ACHN (cell line): ENCODE measurements at regions not wholly inside any gene's neighbourhood (a gene's known extent, or its start where the extent isn't known, plus 50 kb on each side); places are given as distances from the start of the nearest gene placed in this dataset.

Experiments used
- DNase-seq: peaks from one replicate; pipeline ENCODE4 v3.0.0-alpha.2; 2015
- in situ Hi-C: cut with HindIII; loops from 2 replicates; pipeline ENCODE4 v1.10.0; 2017; ENCODE audit warnings: low sequenced_read_pairs, low pct_ligation_motif_present, low pct_unique_long_range_greater_than_20kb

DNA sequence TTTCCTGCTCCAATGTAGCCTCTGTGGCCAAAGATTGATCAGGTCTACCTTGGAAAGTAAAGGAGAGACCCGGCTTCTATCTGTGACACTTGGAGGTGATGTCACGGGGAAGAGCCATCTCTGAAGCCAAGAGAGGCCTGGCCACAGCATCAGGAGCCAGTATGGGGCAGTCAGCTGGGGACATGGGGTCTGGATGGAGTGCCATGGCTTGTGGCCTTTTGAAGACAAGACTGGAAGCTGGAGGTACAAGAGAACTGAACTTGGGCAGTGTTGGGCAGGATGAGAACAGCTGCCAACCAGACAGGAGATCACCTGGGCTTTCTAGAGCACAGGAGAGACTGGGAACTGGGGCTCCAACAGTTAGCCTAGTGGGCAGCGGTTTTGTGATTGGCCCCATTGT, 190.7 kb downstream of the TENT4A start:
- no peak for DNase-seq
- in situ Hi-C loops: no loop called here

DNA sequence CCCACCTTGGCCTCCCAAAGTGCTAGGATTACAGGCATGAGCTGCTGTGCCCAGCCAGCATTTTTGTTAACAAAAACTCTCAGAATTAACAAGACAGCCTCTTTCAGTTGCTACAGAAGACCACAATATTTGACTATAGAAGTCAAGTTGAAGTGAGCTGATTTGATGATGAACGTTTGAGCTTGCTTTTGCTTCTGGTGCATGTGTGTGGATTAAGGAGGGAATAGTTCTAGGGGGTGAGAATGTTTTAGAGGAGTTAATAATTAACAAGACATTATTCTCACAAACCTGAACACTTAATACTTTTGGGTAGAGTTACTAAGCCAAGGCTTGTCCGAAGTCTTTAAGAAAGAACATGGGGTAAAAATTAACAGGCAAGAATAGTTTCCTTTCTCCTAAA, 191.6 kb downstream of the TENT4A start:
- no peak for DNase-seq
- in situ Hi-C loops: no loop called here

GRCh38 chr5:6905423-6905822, 192.2 kb downstream of the TENT4A start:
- in situ Hi-C loops: no loop called here
- DNase-seq: no peak

DNA sequence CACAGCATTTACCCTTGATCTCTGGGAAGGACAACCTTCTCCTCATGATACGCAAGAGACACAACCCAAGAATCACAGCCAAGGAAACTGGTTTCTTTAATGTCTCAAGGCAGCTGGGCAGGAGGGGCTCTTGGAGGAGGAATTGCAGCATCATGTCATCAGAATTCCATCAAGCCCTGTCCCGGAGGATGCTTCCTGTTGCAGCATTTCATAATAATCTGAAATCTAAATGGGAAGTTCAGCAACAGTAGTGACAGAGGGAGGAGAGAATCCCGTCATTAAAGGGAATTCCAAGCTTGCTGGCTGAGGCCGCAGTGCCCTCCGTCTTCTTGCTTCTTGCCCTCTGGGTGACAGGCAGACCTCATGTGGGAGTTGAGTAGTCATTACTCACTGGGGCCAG, 192.7 kb downstream of the TENT4A start:
- no peak for DNase-seq
- in situ Hi-C loops: no loop called here

DNA sequence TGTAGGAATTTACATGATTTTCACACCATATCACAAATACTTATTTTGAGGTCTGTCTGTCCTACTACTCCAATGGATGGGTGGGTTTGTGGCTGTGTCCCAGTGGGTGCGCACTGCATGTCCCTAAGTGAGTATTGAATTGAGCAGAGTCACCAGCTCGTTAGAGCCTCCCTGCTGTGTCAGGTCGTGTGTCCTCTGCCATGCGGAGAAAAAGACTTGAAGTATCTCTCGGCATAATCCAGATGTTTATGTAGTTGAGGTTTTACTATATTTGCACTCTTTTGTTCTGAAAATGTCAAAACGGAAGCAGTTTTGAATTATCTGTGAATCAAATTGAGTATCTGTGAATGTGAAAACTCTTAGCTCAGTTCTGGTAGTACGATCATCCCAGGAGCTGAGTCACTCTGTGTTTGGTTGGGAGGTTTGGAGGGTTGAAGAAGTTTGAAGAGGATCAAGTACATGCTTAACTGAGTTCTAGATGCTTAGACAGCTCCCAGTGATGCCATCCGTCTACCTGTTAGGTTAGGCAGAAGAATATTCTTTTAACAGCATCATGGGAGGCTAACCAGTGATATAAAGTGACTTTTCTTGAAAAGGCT, 194.2 kb downstream of the TENT4A start:
- in situ Hi-C loops: no loop called here
- DNase-seq: no peak

DNA sequence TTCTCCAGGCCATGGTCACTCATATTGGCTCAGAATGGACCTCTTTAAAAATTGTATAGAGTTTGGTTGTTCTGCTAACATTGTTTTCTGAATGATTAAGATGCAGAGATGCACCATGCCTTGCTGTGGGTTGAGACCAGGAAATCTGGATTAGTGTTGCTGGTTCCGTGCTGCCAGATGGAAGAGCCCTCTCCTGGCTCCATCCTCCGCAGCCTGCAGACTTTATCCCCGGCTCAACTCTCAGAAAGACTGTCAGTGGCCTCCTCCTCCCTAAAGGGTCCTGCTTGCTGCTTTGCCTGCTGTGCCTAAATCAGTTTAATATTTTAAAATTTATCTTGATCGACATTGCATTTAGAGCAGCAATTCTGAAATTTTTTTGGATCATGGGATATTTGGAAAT, 196.7 kb downstream of the TENT4A start:
- in situ Hi-C loops: no loop called here
- DNase-seq: no peak

DNA sequence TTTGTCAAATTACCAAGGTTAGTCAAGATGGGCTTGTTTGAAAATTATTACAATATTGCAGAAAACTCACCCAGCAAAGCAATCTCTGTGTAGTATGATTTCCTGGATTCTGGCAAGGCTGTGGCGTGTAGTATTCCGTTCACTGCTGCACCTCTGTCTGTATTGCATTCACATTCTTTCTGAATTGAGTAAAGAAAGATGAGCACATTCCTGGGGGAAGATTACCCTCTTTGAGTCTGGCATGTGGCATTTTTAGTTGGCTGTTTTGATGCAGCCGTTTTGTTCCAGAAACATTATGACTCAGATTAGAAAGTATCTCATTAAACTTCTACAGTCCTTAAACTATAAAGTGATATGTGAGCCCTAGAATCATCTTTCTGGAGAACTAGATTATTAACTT, 197.7 kb downstream of the TENT4A start:
- in situ Hi-C loops: no loop called here
- no peak for DNase-seq

DNA sequence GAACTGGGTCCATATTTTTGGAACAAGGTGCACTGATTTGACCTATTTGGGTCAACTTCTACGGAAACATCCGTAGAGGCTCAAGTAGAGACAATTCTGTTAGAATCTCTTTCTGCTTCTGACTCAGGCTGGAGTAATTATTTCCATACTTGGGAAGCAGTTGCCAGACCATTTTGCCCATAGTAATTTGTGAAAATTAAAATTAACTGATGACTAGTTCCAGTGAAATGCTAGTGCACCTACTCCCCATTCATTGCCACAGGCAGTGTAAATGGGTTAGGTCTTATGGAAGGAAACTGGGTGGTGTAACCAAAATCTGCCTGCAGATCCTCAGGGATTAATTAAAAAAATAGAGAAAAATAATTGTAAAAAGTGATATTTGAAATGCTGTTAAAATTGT, 201.1 kb downstream of the TENT4A start:
- DNase-seq: no peak
- in situ Hi-C loops: no loop called here

GRCh38 chr5:6915574-6915973, 202.3 kb downstream of the TENT4A start:
- in situ Hi-C loops: no loop called here
- no peak for DNase-seq

GRCh38 chr5:6918255-6918654, 205.0 kb downstream of the TENT4A start:
- DNase-seq: no peak
- in situ Hi-C loops: no loop called here

DNA sequence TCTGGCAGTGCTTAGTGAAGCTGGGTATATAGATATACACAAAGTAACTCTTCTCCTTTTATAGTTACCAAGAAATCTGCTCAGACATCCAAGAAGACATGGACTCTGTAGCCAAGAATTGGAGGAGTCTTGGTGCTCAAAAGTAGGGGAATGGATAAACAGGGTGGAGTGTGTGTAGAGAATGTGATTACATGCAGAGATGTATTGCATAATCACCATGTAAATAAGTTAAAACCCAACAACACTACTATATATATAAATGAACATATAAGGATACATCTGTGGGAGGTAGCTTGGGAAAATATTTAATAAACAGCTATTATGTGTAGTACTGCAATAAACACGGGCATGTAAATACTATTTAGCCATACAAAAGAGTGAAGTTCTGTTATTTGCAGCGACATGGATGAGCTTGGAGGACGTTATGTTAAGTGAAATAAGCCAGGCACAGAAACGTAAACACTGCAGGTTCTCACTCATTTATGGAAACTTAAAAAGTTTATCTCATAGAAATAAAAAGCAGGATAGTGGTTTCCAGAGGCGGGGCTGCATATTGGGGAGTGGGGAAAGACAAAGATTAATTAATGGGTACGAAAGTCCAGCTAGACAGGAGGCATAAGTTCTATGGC, 207.5 kb downstream of the TENT4A start:
- in situ Hi-C loops: no loop called here
- no peak for DNase-seq

DNA sequence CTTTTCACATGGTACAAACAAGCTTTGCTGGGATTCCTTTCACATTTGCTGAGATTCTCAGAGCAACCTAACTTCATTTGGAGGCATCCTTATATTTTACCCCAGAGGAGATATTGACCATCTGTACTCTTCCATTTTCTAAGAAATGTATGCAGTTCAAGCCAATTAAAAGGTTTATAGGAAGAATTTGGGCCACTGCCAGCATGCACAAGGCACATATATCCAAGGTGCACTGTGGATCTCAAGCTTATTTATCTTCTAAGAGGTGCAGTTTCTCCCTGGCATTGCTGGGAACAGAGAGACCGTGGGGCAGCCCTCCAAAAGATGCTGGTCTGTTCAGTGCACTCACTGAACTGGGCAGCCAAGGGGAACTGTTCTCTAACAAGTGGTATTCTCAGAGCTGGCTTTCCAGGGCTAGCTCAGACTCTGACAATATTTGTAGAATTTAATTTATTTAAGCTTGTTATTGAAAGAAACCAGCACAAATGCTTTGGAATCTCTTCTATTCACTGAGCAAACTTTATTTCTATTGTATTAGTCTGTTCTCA, 213.3 kb downstream of the TENT4A start:
- in situ Hi-C loops: no loop called here
- DNase-seq: no peak

GRCh38 chr5:6936031-6936430, 222.8 kb downstream of the TENT4A start:
- in situ Hi-C loops: no loop called here
- no peak for DNase-seq

DNA sequence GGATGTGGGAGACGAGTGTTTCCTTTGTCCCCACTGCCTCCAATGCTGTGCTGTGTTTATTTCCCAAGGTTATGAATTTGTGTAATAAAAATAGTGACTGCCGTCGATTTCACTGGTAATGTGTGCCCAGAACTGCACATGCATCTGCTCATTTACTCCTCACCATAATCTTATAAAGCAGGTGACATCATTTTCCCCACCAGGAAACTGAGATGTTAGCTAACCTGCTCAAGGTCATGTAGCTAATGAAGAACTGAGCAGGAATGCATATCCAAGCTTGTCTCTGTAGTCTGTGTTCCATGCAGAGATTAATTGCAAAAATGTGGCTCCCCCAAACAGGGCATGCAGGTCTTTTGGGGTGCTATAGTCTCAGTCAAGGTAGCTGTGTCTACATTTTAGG, 224.4 kb downstream of the TENT4A start:
- in situ Hi-C loops: no loop called here
- DNase-seq: no peak

DNA sequence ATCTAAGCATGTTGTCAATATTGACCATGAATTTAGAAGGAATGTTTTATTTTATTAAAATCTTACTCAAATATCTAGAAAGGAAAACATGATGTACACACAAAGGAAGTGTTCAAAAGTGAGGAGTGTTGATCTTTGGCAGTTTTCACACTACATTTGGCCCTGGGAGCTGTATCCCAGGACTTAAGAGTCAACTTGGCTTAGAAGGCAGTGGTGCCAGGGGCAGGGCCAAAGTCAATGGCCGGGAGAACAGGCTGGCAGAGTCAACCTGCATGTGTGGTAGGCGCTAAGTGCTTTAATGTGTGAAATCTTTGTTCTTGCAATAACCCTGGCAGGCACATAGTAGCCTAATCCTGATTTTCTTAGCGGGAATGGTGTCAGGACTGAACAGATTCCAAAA, 228.4 kb downstream of the TENT4A start:
- no peak for DNase-seq
- in situ Hi-C loops: no loop called here

DNA sequence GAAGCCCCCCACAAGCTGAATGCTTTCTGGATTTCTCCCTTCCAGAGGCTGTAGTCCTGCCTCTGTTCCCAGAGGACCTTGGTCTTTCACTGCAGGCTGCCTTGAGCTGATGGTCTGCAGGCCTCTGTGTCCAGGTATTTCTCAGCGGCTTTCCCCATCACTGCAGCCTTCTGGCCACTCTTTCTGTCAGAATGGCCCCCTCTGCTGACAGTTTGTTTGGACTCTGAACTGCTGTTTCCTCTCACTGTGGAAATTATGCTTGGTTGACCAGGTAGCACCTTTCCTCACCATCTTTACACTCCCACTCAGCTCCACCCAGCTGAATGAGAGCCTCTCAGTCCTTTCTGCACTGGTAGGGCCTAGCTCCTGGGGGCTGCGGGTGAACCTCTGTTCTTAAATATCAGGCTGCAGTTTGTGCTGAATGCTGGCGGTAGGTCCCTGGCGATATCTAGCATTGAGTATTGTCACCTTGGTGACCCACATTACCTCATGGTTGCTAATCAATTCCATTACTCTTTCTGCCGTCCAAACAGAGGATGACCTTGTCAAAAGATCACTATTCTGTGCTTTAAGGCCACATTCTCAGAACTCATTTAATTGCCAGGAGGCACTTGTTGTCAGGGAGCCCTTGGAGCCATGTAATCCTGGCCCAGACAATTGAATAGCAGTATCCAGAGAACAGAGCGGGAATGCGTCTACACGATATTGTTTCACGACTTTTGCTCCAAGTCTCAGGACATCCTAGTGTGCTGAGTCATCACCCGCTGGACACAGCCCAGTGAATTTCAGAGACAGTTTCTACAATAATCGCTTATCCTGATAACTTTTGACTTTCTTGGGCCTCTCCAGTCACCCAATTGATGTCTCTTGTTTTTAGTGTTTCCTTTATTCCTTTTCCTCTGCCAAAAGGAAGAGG, 230.2 kb downstream of the TENT4A start:
- no peak for DNase-seq
- in situ Hi-C loops: no loop called here

DNA sequence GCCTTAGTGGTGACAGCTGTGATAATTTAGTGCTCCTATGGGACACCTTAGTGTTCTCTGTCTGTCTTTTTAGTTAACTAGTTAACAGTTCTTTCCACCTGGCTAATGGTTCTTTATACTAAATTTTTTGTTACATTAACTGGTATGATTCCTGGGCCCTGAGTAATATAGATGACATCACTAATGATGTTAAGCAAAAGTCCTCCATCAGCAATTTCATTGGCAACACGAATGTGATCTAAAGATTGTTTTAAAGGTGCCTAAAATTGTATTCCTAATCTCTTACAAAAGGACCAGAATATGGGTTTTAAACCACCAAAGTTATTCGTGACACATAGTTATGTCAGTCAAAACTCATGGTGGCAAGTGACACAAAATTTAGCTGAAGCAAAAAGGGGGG, 235.3 kb downstream of the TENT4A start:
- no peak for DNase-seq
- in situ Hi-C loops: no loop called here

DNA sequence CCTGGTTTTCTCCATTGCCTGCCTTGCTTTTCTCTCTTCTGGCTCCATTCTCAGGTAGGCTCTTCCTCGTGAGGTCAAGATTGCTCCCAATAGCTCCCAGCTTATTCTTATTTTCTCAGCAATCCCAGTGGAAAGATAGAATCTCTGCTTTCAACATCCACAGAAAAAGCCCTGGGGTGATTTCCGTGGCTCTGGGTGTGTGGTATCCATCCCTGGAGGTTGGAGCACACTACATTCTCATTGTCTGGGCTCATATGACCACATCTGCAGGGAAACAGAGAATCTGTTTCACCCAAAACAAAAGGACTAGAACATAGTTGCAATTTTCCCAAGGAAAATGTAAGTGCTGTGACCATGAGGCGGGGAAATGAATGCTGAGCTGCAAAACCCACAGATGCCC, 236.0 kb downstream of the TENT4A start:
- in situ Hi-C loops: no loop called here
- no peak for DNase-seq

- in situ Hi-C loops: no loop called here
Observed at GRCh38 chr5:6950250-6950649, 237.0 kb downstream of the TENT4A start.

GRCh38 chr5:6950860-6951259, 237.6 kb downstream of the TENT4A start:
- in situ Hi-C loops: no loop called here
- no peak for DNase-seq

More at GRCh38 chr5:6950250-6950649, 237.0 kb downstream of the TENT4A start:
- no peak for DNase-seq
